ENCODE measurements at regions not wholly inside any gene's neighbourhood (a gene's known extent, or its start where the extent isn't known, plus 50 kb on each side); places are given as distances from the start of the nearest gene placed in this dataset.

DNA sequence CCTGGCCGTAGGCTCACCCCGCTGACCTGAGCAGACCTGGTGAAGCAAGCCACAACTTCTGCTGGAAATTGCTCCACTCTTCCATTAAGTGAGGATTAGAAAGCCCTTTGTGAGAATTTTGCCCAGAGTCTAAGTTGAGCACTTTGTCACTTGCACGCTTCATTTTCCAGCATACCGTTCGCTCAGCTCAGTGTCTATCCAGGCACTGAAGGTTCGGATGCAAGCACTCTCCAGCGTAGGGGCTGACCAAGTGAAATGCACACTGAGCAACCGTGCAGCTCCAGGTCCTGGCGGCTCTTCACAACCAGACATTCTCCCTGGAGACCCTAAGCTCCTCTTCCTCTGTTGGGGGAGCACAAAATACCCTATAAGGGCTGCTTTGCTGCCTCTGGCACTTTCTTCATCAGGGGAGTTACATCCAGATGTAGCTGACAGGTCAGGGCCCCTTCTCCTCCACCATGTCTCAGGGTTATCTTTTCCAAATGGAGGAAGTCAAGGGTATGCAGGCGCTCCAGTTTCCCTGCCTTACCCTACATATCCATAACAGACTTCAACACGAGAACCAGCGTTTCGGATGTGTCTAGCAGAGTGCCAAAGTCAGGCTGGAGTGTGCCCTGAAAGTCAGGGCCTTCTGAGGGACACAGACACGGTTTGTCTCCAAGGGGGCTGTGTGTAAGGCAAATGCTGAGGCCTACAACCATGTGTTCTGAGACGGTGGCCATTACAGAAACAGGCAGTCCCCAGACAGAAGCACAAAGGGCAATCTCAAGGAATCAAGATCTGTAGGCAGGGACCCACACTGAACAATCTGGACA, 146.7 kb upstream of the AFDN start:
- TF ChIP-seq CTCF (optimal IDR thresholded peaks at IDR 0.05 in 1 of 3, IDR thresholded peaks at IDR 0.05 in 1 of 3, conservative IDR thresholded peaks at IDR 0.05 in 1 of 3; ENCODE audit: extremely low read depth in 1 of 3, insufficient read depth in 2 of 3, low read length in 3 of 3) = no peak
- TF ChIP-seq EZH2 (IDR thresholded peaks at IDR 0.05; ENCODE audit: low read length) = no peak

All from keratinocyte (primary cell).